GM18505 (cell line): ENCODE measurements at regions not wholly inside any gene's neighbourhood (a gene's known extent, or its start where the extent isn't known, plus 50 kb on each side); places are given as distances from the start of the nearest gene placed in this dataset.

ENCODE experiments used
- ATAC-seq: cut with Tn5 transposase; IDR thresholded peaks from one replicate; pipeline ENCODE4 v1.9.1; 2021; ENCODE audit not compliant: unreplicated experiment
- POLR2A ChIP-seq: IDR thresholded peaks from 4 replicates; pipeline ENCODE4 v1.6.1; 2011; ENCODE audit warnings: borderline replicate concordance; ENCODE audit not compliant: insufficient read depth, insufficient read length; ENCODE audit errors: extremely low read depth

GRCh38 chr2:221120643-221121042, 451.5 kb downstream of the EPHA4 start:
- no peak for TF ChIP-seq POLR2A
- peak; percentile 74 for ATAC-seq

GRCh38 chr2:221123396-221123795, 448.7 kb downstream of the EPHA4 start:
- ATAC-seq = no peak
- no peak for TF ChIP-seq POLR2A

GRCh38 chr2:221124532-221125240, 447.4 kb downstream of the EPHA4 start:
- no peak for ATAC-seq
- no peak for TF ChIP-seq POLR2A

- TF ChIP-seq POLR2A = no peak
- ATAC-seq = no peak
These were observed 446.4 kb downstream of the EPHA4 start for GRCh38 chr2:221125691-221126090.

GRCh38 chr2:221129657-221130056, 442.4 kb downstream of the EPHA4 start:
- no peak for ATAC-seq
- TF ChIP-seq POLR2A = no peak

GRCh38 chr2:221130431-221130830, 441.7 kb downstream of the EPHA4 start:
- TF ChIP-seq POLR2A = no peak
- no peak for ATAC-seq

- TF ChIP-seq POLR2A = no peak
- ATAC-seq = no peak
These were observed 438.2 kb downstream of the EPHA4 start for GRCh38 chr2:221133941-221134340.

GRCh38 chr2:221134718-221135117, 437.4 kb downstream of the EPHA4 start:
- no peak for ATAC-seq
- TF ChIP-seq POLR2A = no peak

- no peak for ATAC-seq
- TF ChIP-seq POLR2A = no peak
These were observed 436.4 kb downstream of the EPHA4 start for GRCh38 chr2:221135699-221136098.

GRCh38 chr2:221137385-221137784, 434.7 kb downstream of the EPHA4 start:
- ATAC-seq = no peak

GRCh38 chr2:221142341-221142740, 429.8 kb downstream of the EPHA4 start:
- no peak for TF ChIP-seq POLR2A
- no peak for ATAC-seq

More at GRCh38 chr2:221137385-221137784, 434.7 kb downstream of the EPHA4 start:
- no peak for TF ChIP-seq POLR2A

GRCh38 chr2:221143231-221143630, 428.9 kb downstream of the EPHA4 start:
- no peak for ATAC-seq
- TF ChIP-seq POLR2A = no peak

- no peak for TF ChIP-seq POLR2A
- ATAC-seq = no peak
These were observed 427.2 kb downstream of the EPHA4 start for GRCh38 chr2:221144909-221145308.

- no peak for TF ChIP-seq POLR2A
- ATAC-seq = no peak
These were observed 426.7 kb downstream of the EPHA4 start for GRCh38 chr2:221145396-221145795.

GRCh38 chr2:221153226-221153625, 418.9 kb downstream of the EPHA4 start:
- no peak for TF ChIP-seq POLR2A
- ATAC-seq = no peak
